ENCODE measurements at regions not wholly inside any gene's neighbourhood (a gene's known extent, or its start where the extent isn't known, plus 50 kb on each side); places are given as distances from the start of the nearest gene placed in this dataset.

- H3K27me3 Mint-ChIP-seq, result peaks cover 0 to 4% (median 0%) of the 10 kb centered on the region in 3 donors
- no peak for DNase-seq
- no peaks in the 10 kb centered on the region for H3K36me3 Mint-ChIP-seq
- H3K4me1 Mint-ChIP-seq, result no peaks in the 10 kb centered on the region
- no peak for ATAC-seq (ENCODE audit: low read depth in 2 of 2)
- H3K27ac Mint-ChIP-seq, result no peak overlapping the region
- no peak overlapping the region for H3K4me3 Mint-ChIP-seq
- H3K9me3 Mint-ChIP-seq, result no peaks in the 10 kb centered on the region
Observed at GRCh38 chr15:58279654-58280053, 141.5 kb downstream of the AQP9 start.

GRCh38 chr15:58282060-58282708 is 144.0 kb downstream of the AQP9 start:
- Mint-ChIP-seq H3K27ac (no peak overlapping the region), H3K36me3 (no peaks in the 10 kb centered on the region), H3K27me3 (peaks cover 0 to 4% (median 0%) of the 10 kb centered on the region in 3 donors), H3K4me3 (no peak overlapping the region), H3K4me1 (no peaks in the 10 kb centered on the region), H3K9me3 (no peaks in the 10 kb centered on the region)
- ATAC-seq (ENCODE audit: low read depth in 2 of 2) (no peak), DNase-seq (no peak)

- DNase-seq (no peak), ATAC-seq (ENCODE audit: low read depth in 2 of 2) (no peak)
- H3K4me1 Mint-ChIP-seq, result no peaks in the 10 kb centered on the region
- peaks cover 0 to 4% (median 0%) of the 10 kb centered on the region in 3 donors for H3K27me3 Mint-ChIP-seq
- no peaks in the 10 kb centered on the region for H3K36me3 Mint-ChIP-seq
- no peaks in the 10 kb centered on the region for H3K9me3 Mint-ChIP-seq
- no peak overlapping the region for H3K4me3 Mint-ChIP-seq
- no peak overlapping the region for H3K27ac Mint-ChIP-seq
Observed at GRCh38 chr15:58283302-58283701, 145.1 kb downstream of the AQP9 start.

- H3K4me3 Mint-ChIP-seq, result no peak overlapping the region
- no peaks in the 10 kb centered on the region for H3K4me1 Mint-ChIP-seq
- DNase-seq, result no peak
- no peak overlapping the region for H3K27ac Mint-ChIP-seq
- no peaks in the 10 kb centered on the region for H3K36me3 Mint-ChIP-seq
- H3K27me3 Mint-ChIP-seq, result no peaks in the 10 kb centered on the region
- H3K9me3 Mint-ChIP-seq, result no peaks in the 10 kb centered on the region
- no peak for ATAC-seq (ENCODE audit: low read depth in 2 of 2)
Observed at GRCh38 chr15:58284293-58284692, 146.1 kb downstream of the AQP9 start.

GRCh38 chr15:58285212-58285920 is 146.4 kb upstream of the LIPC start:
- Mint-ChIP-seq H3K9me3 (no peaks in the 10 kb centered on the region), H3K4me1 (no peaks in the 10 kb centered on the region), H3K4me3 (no peak overlapping the region), H3K27me3 (no peaks in the 10 kb centered on the region), H3K36me3 (no peaks in the 10 kb centered on the region), H3K27ac (no peak overlapping the region)
- ATAC-seq (ENCODE audit: low read depth in 2 of 2), result no peak
- no peak for DNase-seq

- no peak overlapping the region for H3K27ac Mint-ChIP-seq
- no peaks in the 10 kb centered on the region for H3K9me3 Mint-ChIP-seq
- no peak overlapping the region for H3K4me3 Mint-ChIP-seq
- no peaks in the 10 kb centered on the region for H3K4me1 Mint-ChIP-seq
- ATAC-seq (ENCODE audit: low read depth in 2 of 2), result no peak
- H3K27me3 Mint-ChIP-seq, result no peaks in the 10 kb centered on the region
- no peak for DNase-seq
- H3K36me3 Mint-ChIP-seq, result no peaks in the 10 kb centered on the region
Observed at GRCh38 chr15:58285921-58286278, 145.9 kb upstream of the LIPC start.

- Mint-ChIP-seq H3K4me3 (no peak overlapping the region), H3K4me1 (no peaks in the 10 kb centered on the region), H3K36me3 (no peaks in the 10 kb centered on the region), H3K27me3 (no peaks in the 10 kb centered on the region), H3K9me3 (no peaks in the 10 kb centered on the region), H3K27ac (no peak overlapping the region)
- DNase-seq (no peak), ATAC-seq (ENCODE audit: low read depth in 2 of 2) (no peak)
Observed at GRCh38 chr15:58286523-58286922, 145.3 kb upstream of the LIPC start.

- ATAC-seq (ENCODE audit: low read depth in 2 of 2), result no peak
- no peaks in the 10 kb centered on the region for H3K36me3 Mint-ChIP-seq
- no peaks in the 10 kb centered on the region for H3K4me1 Mint-ChIP-seq
- no peak for DNase-seq
- no peaks in the 10 kb centered on the region for H3K27me3 Mint-ChIP-seq
- H3K27ac Mint-ChIP-seq, result no peak overlapping the region
- H3K9me3 Mint-ChIP-seq, result peaks cover 3 to 13% (median 8%) of the 10 kb centered on the region in 7 donors
- no peak overlapping the region for H3K4me3 Mint-ChIP-seq
Observed at GRCh38 chr15:58287891-58288290, 143.9 kb upstream of the LIPC start.

GRCh38 chr15:58288592-58288991 is 143.2 kb upstream of the LIPC start:
- DNase-seq (no peak), ATAC-seq (ENCODE audit: low read depth in 2 of 2) (no peak)
- H3K4me1 Mint-ChIP-seq, result no peaks in the 10 kb centered on the region
- no peak overlapping the region for H3K4me3 Mint-ChIP-seq
- H3K27me3 Mint-ChIP-seq, result peaks cover 0 to 2% (median 0%) of the 10 kb centered on the region in 3 donors
- H3K36me3 Mint-ChIP-seq, result no peaks in the 10 kb centered on the region
- peaks cover 3 to 16% (median 9%) of the 10 kb centered on the region in 7 donors for H3K9me3 Mint-ChIP-seq
- no peak overlapping the region for H3K27ac Mint-ChIP-seq

- peaks cover 0 to 9% (median 0%) of the 10 kb centered on the region in 3 donors for H3K27me3 Mint-ChIP-seq
- no peaks in the 10 kb centered on the region for H3K36me3 Mint-ChIP-seq
- no peaks in the 10 kb centered on the region for H3K4me1 Mint-ChIP-seq
- ATAC-seq (ENCODE audit: low read depth in 2 of 2), result no peak
- no peak overlapping the region for H3K27ac Mint-ChIP-seq
- DNase-seq, result no peak
- H3K9me3 Mint-ChIP-seq, result peaks cover 3 to 24% (median 10%) of the 10 kb centered on the region in 7 donors
- no peak overlapping the region for H3K4me3 Mint-ChIP-seq
Observed at GRCh38 chr15:58291848-58292247, 139.9 kb upstream of the LIPC start.

GRCh38 chr15:58292751-58293175 is 139.0 kb upstream of the LIPC start:
- no peak overlapping the region for H3K4me3 Mint-ChIP-seq
- peaks cover 3 to 25% (median 10%) of the 10 kb centered on the region in 7 donors for H3K9me3 Mint-ChIP-seq
- H3K27ac Mint-ChIP-seq, result no peak overlapping the region
- no peaks in the 10 kb centered on the region for H3K4me1 Mint-ChIP-seq
- no peak for ATAC-seq (ENCODE audit: low read depth in 2 of 2)
- DNase-seq, result no peak
- peaks cover 0 to 9% (median 0%) of the 10 kb centered on the region in 3 donors for H3K27me3 Mint-ChIP-seq
- H3K36me3 Mint-ChIP-seq, result no peaks in the 10 kb centered on the region

- DNase-seq (no peak), ATAC-seq (ENCODE audit: low read depth in 2 of 2) (no peak)
- Mint-ChIP-seq H3K4me3 (no peak overlapping the region), H3K27me3 (peaks cover 0 to 12% (median 0%) of the 10 kb centered on the region in 3 donors), H3K36me3 (no peaks in the 10 kb centered on the region), H3K27ac (no peak overlapping the region), H3K9me3 (peaks cover 3 to 25% (median 11%) of the 10 kb centered on the region in 7 donors), H3K4me1 (no peaks in the 10 kb centered on the region)
Observed at GRCh38 chr15:58293622-58294550, 137.9 kb upstream of the LIPC start.

- no peak overlapping the region for H3K27ac Mint-ChIP-seq
- no peaks in the 10 kb centered on the region for H3K4me1 Mint-ChIP-seq
- no peak for DNase-seq
- H3K27me3 Mint-ChIP-seq, result peaks cover 0 to 12% (median 3%) of the 10 kb centered on the region in 3 donors
- H3K36me3 Mint-ChIP-seq, result no peaks in the 10 kb centered on the region
- H3K9me3 Mint-ChIP-seq, result peaks cover 5 to 25% (median 11%) of the 10 kb centered on the region in 7 donors
- no peak for ATAC-seq (ENCODE audit: low read depth in 2 of 2)
- H3K4me3 Mint-ChIP-seq, result no peak overlapping the region
Observed at GRCh38 chr15:58294681-58295254, 137.0 kb upstream of the LIPC start.
